Frontal cortex (tissue), 3 donors: ENCODE measurements at regions not wholly inside any gene's neighbourhood (a gene's known extent, or its start where the extent isn't known, plus 50 kb on each side); places are given as distances from the start of the nearest gene placed in this dataset.

ENCODE experiments used
- DNase-seq, 2 donors: peaks; one replicate each; pipeline ENCODE4 v3.0.0; 2012; ENCODE audit warnings: low spot score in 2 of 2
- FAIRE-seq: peaks from 2 replicates; lab custom pipeline; 2012; peaks lifted over from hg19 to GRCh38; lab: Jason Lieb, UNC
- donor health status: control.
- donor health status: control.
- donor health status: control.

DNA sequence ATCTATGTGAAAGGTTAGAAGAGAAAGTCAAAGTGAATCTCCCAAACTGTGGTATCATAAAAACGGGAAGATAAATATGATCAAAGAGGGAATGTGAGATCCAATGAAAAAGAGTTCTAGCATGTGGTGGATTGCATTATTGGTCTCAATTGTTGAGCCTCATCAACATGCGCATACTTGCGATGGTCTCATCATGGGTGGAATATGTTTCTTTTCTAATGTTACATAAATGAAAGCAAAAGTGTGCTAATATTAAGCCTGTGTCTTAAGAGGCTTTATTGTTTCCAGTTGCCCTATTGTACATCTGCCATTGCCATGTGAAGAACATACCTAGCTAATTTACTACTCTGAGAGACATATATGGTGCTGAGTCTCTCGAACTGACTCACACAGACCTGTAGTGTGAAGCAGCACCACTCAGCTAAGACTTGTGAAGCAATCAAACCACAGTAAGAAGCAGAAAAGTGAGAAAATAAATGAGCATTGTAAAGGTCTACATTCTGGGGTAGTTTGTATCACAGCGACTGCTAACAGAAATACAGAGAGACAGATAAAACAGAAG is 645.5 kb upstream of the PCDH15 start:
- no peak for FAIRE-seq
- no peak for DNase-seq

DNA sequence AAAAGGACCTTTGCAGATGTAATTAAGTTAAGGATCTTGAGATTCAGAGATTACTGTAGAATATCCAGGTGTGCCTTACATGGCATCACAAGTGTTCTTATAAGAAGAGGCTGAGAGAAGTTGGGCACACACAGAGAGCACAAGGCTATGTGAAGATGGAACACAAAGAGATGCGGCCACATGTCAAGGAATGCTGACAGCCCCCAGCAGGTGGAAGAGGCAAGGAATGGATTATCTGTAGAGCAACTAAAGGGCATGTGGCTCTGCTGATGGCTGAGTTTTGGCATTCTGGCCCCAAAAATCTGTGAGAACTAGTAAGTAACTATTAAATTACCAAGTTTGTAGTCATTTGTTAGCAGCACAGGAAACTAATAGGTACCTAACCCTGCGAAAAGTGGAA is 640.7 kb upstream of the PCDH15 start:
- DNase-seq (no peak), FAIRE-seq (no peak)

DNA sequence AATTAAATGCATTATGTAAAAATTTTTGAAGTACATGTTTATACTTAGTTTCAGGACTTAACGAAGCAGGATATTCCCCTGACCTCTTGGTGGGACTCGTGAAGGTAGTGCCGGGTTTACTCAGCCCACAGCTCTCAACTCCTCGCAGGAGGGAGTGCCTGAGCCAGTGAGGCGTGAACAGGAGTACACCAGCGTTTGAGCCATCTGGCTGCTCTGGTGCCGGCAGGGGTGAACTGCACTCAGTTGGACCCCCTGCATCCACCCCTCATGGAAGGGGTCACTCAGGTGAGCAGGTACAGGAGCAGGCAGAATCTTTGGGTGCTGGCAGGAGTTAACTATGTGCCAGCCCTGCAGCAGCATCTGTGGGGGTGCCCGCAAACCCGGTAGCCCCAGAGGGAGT is 625.1 kb upstream of the PCDH15 start:
- DNase-seq: no peak
- no peak for FAIRE-seq

DNA sequence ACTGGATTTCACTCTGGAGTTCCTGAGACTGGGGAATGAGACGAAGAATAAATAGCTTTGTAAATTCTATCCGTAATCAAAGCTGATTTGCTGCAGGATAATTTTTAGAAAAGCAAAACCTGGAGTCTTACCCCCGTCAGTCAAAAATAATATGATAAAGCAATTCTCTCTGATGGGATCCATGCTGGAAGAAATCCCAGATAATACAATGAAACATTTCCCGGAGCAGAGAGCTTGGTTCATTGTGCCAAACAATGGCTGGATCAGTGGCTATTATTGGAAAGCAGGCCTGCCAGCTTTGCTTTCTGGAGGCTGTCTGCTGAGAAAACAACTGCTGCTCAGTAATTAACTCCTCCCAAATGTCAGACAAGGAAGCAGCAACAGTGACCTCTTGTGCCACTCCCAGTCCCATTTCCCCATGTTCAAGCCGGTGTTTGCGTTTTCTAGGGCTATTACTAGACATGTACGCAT is 609.4 kb upstream of the PCDH15 start:
- DNase-seq (peak; percentile 2 to 17), FAIRE-seq (peak; percentile 90)

GRCh38 chr10:55404094-55404493 is 603.1 kb upstream of the PCDH15 start:
- DNase-seq (no peak), FAIRE-seq (no peak)

DNA sequence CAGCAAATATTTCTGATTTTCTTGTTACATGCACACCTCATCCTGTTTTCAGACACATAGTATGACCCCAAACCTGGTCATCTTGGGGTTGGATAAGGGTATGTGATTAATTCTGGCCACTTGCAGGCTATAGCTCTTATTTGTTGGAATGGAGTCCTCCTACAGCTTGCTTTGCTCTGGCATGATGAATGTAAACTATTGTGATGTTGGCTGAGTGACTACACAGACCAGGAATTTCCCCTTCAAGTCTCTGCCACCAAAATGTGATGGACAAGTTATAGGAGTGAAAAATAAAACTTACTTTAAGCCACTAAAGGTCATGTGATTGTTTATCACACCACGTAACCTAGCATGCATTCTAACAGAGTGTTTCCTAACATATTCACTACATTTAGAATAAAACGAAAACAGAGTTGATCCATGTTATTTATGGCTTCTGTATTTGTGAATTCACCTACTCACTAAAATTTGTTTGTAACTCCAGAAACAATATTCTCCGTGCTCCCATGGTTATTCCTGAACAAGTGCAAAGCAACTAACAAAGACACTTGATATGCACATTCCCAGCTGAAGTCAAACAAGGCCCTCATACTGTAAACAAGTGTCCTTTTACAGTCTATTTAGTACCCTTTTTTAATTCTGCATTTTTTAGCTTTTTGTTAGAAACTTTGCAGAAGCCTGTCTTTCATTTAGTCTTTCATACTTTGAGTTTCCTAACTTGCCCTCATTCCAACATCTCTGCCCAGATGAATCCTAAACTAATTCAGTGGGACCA is 599.2 kb upstream of the PCDH15 start:
- no peak for FAIRE-seq
- DNase-seq: no peak

DNA sequence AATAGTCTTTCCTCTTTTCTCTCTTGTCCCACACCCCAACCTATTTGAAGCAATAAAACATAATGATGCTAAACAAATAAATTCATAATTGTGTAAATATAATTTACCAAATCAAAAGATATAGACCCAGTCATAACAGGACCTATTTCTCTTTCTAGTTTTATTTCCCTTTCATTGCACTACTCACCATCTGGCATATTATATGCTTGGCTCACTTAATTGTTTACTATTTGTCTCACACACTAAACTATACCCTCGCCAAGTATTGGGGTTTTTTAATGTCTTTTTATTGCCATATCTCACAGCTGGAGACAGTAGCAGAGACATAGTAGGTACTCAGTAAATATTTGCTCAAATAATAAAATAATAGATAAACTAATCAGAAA is 597.5 kb upstream of the PCDH15 start:
- DNase-seq: no peak
- FAIRE-seq: no peak

DNA sequence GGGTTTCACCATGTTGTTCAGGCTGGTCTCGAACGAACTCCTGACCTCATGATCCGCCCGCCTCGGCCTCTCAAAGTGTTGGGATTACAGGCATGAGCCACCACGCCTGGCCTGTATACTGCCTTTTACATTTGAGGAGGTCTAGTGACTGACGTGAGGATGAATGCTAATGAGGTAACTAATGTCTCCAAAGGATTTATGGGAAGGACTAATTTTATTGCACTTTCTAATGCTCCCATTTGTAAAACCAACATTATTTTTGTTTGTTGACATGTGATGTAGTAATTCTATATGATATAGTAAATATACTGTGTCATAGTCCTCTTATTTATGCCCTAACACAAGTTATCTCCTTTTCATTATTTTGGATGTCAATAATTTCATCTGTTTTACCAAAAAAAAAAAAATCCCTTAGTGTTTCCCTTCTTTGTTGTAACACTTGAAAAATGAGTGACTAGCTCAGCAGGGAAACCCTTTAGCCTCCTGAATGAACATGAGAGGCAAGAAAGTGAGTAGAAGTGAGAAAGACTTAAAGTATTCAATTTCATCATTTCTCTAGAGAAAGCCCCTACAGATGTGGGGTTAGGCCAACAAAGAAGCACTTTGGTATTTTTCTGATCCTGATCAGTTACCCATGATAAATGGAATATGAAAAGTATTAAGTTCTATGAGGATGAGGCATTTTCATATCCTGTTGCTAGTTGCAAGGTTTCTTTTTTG is 596.9 kb upstream of the PCDH15 start:
- FAIRE-seq: no peak
- no peak for DNase-seq

- DNase-seq (no peak), FAIRE-seq (no peak)
Observed at GRCh38 chr10:55378196-55378595, 577.2 kb upstream of the PCDH15 start.

DNA sequence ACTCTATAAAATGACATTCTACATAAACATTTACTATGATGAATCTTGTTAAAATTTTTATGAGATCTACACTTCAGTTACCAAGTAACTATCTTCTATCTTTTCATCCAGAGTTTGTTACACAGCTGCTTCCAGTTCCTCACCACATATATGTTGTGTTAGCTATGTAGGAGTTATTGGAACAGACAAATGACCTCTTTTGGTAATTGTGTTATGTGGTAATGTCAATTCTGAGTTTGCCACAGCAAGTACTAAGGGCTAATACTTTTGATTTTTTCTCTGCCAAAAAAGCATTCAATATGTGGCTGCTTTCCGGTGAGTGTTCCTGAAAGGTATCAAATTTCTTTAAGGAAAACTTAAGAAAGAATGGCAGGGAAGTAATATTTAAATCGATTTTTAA is 573.9 kb upstream of the PCDH15 start:
- FAIRE-seq: no peak
- DNase-seq: no peak

DNA sequence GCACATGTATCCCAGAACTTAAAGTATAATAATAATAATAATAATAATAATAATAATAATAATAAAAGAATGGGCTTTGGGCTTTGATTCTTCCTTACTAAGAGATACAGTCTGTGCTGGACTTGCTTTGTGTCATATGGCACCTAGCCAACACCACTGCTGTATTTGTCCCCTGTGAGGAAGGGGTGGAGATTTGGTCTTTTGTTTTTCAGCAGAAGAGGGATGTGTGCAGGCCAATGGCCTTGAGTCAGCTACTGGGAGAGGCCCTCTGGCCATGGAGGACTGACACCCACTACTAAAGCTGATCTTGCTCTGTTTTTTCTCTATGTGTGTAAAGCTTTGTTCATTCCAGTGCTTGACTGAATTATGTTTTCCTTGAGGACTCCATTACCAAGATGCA is 573.0 kb upstream of the PCDH15 start:
- no peak for FAIRE-seq
- no peak for DNase-seq

- DNase-seq: no peak
- FAIRE-seq: no peak
Observed at GRCh38 chr10:55369670-55370420, 568.8 kb upstream of the PCDH15 start.

DNA sequence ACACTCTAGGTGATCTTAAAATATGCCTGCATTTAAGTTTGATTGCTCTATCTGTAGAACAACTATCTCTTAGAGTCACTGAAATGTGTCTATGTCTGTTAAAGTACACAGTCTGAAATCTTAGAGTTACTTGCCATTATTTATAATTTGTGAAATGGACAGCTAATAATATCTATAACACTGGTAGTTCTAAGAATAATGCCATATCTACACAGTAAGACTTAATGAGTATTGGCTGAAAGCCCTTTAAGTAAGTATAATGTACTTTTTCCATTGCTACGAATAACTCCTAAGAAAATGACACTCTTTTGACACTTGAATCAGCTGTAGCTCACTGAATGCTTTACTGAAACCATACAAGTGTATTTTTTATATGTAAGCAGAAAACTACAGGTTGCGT is 567.4 kb upstream of the PCDH15 start:
- DNase-seq (no peak), FAIRE-seq (no peak)

- FAIRE-seq: no peak
- DNase-seq: no peak
Observed at GRCh38 chr10:55367555-55367954, 566.5 kb upstream of the PCDH15 start.

DNA sequence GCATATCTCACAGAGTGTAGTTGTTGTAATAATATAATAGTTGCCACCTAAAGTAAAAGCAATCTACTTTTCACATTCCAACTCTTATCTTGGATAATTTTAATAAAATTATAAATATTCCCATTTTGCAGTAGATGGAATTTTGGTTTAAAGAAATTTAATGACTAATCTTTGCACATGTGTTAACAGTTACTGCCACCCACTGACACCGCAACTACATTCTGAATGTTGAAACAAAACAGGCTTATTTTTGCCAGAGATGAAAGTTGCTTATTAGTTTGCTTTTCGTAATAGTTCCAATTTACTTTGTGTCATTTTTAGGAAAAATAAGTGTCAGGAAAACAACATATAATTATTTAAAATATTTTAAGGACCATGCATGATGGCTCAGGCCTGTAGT is 557.5 kb upstream of the PCDH15 start:
- FAIRE-seq (no peak), DNase-seq (no peak)

DNA sequence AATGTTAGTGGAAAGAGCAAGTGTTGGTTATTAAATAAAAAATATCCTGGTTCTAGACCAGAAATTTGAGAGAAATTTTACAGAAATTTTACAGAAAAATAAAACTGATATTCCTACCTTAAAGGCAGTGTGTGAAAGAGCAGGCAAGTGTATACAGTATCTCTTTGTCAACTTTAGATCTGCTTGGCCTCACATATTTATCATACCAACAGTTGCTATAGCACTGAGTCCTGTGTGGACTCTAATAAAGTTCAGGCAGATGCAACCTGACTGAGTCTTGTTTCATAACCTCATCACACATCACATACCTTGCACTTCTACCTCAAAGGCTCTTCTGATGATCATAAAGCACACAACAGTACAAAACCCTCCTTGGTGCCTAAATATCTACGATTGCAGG is 552.4 kb upstream of the PCDH15 start:
- DNase-seq (no peak), FAIRE-seq (no peak)

DNA sequence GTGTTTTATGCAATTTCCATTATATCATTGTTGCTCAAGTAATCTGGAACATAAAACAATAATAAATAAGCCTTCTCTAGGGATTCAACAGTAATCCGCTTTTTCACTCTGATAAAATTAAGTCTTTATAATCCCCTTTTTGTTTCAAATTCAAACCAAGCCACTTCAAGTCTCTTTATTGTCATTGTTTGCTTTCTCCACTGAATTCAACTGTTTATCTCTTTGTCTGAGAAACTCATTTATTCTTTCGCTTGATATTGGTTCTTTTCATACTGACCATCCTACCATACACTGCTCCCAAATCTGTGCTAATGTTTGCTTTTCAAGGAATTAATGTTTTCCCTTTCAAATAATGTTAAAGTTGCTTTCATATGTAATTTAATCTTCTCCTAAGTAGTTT is 550.4 kb upstream of the PCDH15 start:
- FAIRE-seq (no peak), DNase-seq (no peak)

GRCh38 chr10:55348534-55348933 is 547.5 kb upstream of the PCDH15 start:
- no peak for DNase-seq
- FAIRE-seq: no peak

- DNase-seq (no peak), FAIRE-seq (no peak)
Observed at GRCh38 chr10:55330486-55330885, 529.5 kb upstream of the PCDH15 start.

DNA sequence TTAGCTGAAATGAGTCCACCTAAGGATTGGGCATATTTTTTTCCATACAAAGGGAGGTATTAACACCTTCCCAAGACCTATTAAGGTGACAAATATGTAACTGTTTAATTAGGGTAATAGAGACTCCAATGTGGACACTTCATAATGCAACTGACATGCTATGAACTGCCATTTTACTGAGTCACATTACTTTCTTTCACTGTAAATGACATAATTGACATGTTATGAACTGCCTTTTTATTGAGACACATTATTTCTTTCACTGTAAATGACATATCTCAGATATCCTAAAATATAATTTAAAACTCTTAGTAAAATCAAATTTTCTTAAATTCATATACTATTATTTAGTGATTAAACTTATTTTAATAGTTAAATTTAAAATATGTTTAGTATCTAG is 528.8 kb upstream of the PCDH15 start:
- no peak for DNase-seq
- FAIRE-seq: peak; percentile 55
